ENCODE measurements at regions not wholly inside any gene's neighbourhood (a gene's known extent, or its start where the extent isn't known, plus 50 kb on each side); places are given as distances from the start of the nearest gene placed in this dataset.

DNA sequence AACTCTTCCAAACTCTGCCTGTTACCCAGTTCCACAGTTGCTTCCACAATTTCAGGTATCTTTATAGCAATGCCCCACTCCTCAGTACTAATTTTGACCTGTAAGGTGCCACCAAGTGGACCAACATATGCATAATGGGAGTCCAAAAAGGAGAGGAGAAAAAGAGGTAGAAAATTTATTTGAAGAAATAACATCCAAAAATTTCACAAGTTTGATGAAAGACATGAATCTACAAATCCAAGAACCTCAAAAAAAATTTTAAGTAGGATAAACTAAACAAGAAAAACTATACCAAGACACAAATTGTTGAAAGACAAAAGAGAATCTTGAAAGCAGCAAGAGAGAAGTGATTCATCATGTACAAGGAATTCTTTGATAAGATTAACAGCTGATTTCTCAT is 79.8 kb downstream of the BARX1 start:
- no peak overlapping the region for H3K27ac ChIP-seq
- intact Hi-C loops (cut with DNase I; ENCODE audit: low total_unique reads): no loop called here
- H3K27me3 ChIP-seq: no peaks in the 10 kb centered on the region
- H3K4me3 ChIP-seq: no peak overlapping the region
- H3K9me3 ChIP-seq: peaks cover 14 to 38% of the 10 kb centered on the region in 2 donors
- no peak for TF ChIP-seq POLR2AphosphoS5 (IDR thresholded peaks at IDR 0.05)
- TF ChIP-seq POLR2A (IDR thresholded peaks at IDR 0.05): no peak
- TF ChIP-seq, protein P1, sequence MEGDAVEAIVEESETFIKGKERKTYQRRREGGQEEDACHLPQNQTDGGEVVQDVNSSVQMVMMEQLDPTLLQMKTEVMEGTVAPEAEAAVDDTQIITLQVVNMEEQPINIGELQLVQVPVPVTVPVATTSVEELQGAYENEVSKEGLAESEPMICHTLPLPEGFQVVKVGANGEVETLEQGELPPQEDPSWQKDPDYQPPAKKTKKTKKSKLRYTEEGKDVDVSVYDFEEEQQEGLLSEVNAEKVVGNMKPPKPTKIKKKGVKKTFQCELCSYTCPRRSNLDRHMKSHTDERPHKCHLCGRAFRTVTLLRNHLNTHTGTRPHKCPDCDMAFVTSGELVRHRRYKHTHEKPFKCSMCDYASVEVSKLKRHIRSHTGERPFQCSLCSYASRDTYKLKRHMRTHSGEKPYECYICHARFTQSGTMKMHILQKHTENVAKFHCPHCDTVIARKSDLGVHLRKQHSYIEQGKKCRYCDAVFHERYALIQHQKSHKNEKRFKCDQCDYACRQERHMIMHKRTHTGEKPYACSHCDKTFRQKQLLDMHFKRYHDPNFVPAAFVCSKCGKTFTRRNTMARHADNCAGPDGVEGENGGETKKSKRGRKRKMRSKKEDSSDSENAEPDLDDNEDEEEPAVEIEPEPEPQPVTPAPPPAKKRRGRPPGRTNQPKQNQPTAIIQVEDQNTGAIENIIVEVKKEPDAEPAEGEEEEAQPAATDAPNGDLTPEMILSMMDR (IDR thresholded peaks at IDR 0.05): no peak
- no peaks in the 10 kb centered on the region for H3K36me3 ChIP-seq
- DNase-seq (ENCODE audit: low spot score in 2 of 2): no peak
- H3K4me1 ChIP-seq: no peaks in the 10 kb centered on the region

DNA sequence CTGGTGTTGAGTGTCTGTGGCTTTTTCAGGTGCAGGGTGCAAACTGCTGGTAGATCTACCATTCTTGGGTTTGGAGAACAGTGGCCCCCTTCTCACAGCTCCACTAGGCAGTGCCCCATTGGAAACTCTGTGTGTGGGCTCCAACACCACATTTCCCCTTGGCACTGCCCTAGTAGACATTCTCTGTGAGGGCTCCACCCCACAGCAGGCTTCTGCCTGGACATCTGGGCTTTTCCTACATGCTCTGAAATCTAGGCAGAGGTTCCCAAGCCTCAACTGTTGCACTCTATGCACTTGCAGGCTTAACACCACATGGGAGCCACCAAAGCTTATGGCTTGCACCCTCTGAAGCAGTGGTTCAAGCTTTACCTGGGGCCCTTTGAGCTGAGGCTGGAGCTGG is 80.9 kb downstream of the BARX1 start:
- H3K4me3 ChIP-seq: no peak overlapping the region
- DNase-seq (ENCODE audit: low spot score in 2 of 2): no peak
- no peaks in the 10 kb centered on the region for H3K36me3 ChIP-seq
- peaks cover 14 to 38% of the 10 kb centered on the region in 2 donors for H3K9me3 ChIP-seq
- H3K4me1 ChIP-seq: no peaks in the 10 kb centered on the region
- no peak overlapping the region for H3K27ac ChIP-seq
- TF ChIP-seq, protein P1 (IDR thresholded peaks at IDR 0.05): no peak
- TF ChIP-seq POLR2AphosphoS5 (IDR thresholded peaks at IDR 0.05) (no peak), POLR2A (IDR thresholded peaks at IDR 0.05) (no peak)
- H3K27me3 ChIP-seq: no peaks in the 10 kb centered on the region
- intact Hi-C loops (cut with DNase I; ENCODE audit: low total_unique reads): no loop called here

DNA sequence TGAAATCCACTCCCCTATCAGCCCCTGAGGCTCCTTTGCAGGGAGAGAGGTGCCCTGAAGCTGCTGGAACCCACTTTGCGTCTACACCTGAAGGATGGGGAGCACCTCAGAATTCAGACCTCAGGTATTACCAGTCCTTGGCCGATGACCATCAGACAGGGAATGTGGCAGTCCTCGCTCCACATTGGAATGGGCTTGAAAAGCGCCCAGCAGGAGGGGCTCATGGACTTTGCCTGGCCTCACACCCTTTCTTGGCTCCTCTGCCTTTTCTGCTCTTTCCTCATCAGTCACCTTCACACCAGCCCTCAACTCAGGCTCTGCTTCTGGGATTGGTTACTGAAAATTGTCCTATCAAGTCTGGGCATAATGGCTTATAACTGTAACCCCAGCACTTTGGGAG is 83.9 kb downstream of the BARX1 start:
- intact Hi-C loops (cut with DNase I; ENCODE audit: low total_unique reads): no loop called here
- no peak for DNase-seq (ENCODE audit: low spot score in 2 of 2)
- H3K27ac ChIP-seq: no peak overlapping the region

DNA sequence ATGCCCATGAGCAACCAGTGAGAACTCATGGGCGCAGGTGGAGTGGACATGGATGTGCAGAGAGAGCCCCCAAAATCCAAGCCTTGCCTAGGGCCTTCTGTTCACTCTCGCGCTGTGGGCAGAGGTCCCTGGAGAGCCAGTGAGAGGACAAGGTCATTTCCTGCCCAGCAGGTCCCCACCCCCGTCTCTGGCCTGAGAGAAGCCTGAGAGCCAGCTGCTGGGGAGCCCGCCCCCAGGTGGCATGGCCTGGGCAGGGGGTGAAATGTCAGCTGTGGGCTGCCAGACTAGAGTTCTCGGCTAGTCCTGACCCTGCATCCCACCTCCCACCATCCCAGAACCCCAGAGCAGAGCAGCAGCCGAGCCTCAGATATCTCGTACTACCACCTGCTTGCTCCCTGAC is 85.3 kb downstream of the BARX1 start:
- intact Hi-C loops (cut with DNase I; ENCODE audit: low total_unique reads): no loop called here
- DNase-seq (ENCODE audit: low spot score in 2 of 2): no peak
- no peaks in the 10 kb centered on the region for H3K4me1 ChIP-seq
- H3K27ac ChIP-seq: no peak overlapping the region
- TF ChIP-seq POLR2A (IDR thresholded peaks at IDR 0.05): no peak
- peaks cover 14 to 18% of the 10 kb centered on the region in 2 donors for H3K9me3 ChIP-seq
- no peaks in the 10 kb centered on the region for H3K27me3 ChIP-seq
- H3K4me3 ChIP-seq: no peak overlapping the region
- no peaks in the 10 kb centered on the region for H3K36me3 ChIP-seq

More for the DNA sequence above, 83.9 kb downstream of the BARX1 start:
- H3K4me3 ChIP-seq: no peak overlapping the region
- no peaks in the 10 kb centered on the region for H3K36me3 ChIP-seq
- H3K9me3 ChIP-seq: peaks cover 14 to 32% of the 10 kb centered on the region in 2 donors
- no peaks in the 10 kb centered on the region for H3K4me1 ChIP-seq
- no peaks in the 10 kb centered on the region for H3K27me3 ChIP-seq
- no peak for TF ChIP-seq POLR2A (IDR thresholded peaks at IDR 0.05)
- no peak for TF ChIP-seq POLR2AphosphoS5 (IDR thresholded peaks at IDR 0.05)
- TF ChIP-seq, protein P1 (IDR thresholded peaks at IDR 0.05): no peak

DNA sequence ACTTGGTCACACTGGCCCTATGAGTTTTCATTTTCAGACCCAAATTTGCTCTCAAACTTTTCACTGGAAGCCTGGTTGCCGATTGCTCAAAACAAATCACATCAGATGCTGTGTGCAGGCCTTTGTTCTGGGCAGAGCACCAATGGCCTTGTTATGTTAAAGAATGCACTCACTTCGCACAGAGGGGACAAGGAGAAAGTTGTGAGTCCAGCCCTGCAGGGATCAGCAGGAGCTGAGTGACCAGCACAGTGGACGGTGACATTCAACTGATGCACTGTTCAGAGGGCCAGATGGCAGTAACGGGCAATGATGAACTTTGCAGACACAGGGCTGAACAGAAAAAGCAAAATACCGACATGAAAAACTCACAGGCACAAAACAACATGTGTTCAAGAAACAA is 86.1 kb downstream of the BARX1 start:
- Histone ChIP-seq H3K27me3 (no peaks in the 10 kb centered on the region), H3K27ac (no peak overlapping the region), H3K9me3 (peaks cover 6 to 10% of the 10 kb centered on the region in 2 donors), H3K4me3 (no peak overlapping the region), H3K4me1 (no peaks in the 10 kb centered on the region), H3K36me3 (no peaks in the 10 kb centered on the region)
- TF ChIP-seq, protein P1 (IDR thresholded peaks at IDR 0.05): no peak
- TF ChIP-seq POLR2A (IDR thresholded peaks at IDR 0.05) (no peak), POLR2AphosphoS5 (IDR thresholded peaks at IDR 0.05) (no peak)
- DNase-seq (ENCODE audit: low spot score in 2 of 2): no peak
- intact Hi-C loops (cut with DNase I; ENCODE audit: low total_unique reads): no loop called here

DNA sequence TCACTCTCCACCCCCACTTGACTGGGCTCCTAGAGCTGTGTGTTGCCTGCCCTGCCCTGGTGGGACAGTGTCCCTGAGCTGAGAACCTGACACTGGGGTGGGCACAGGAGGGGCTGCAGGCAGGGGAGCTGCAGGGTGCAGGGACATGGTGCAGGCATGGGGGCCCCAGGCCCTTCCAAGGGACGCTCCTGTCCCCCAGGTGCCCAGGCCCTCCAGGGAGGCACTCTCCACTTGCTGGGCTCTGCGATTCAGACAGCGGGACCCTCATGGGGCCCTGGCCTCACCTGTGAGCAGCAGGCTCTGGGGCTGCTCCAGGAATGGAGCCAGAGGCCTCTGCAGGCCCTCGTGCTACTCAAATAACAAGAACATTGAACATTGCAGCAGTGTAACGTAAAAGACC is 89.4 kb downstream of the BARX1 start:
- H3K36me3 ChIP-seq: no peaks in the 10 kb centered on the region
- no peak overlapping the region for H3K27ac ChIP-seq
- H3K4me3 ChIP-seq: no peak overlapping the region
- H3K27me3 ChIP-seq: peaks cover 0 to 18% of the 10 kb centered on the region in 2 donors
- peaks cover 0 to 4% of the 10 kb centered on the region in 2 donors for H3K9me3 ChIP-seq
- TF ChIP-seq POLR2A (IDR thresholded peaks at IDR 0.05) (no peak), POLR2AphosphoS5 (IDR thresholded peaks at IDR 0.05) (no peak)
- TF ChIP-seq, protein P1 (IDR thresholded peaks at IDR 0.05): no peak
- H3K4me1 ChIP-seq: no peaks in the 10 kb centered on the region
- intact Hi-C loops (cut with DNase I; ENCODE audit: low total_unique reads): no loop called here
- no peak for DNase-seq (ENCODE audit: low spot score in 2 of 2)

Data from breast epithelium (tissue), 4 donors.